GM23338 (cell line): ENCODE measurements at regions not wholly inside any gene's neighbourhood (a gene's known extent, or its start where the extent isn't known, plus 50 kb on each side); places are given as distances from the start of the nearest gene placed in this dataset.

ENCODE experiments used
- ATAC-seq: fragments of 200-7000 bp; cut with Tn5 transposase; 3 replicates; pipeline ENCODE4 v1.9.1; 2020
- DNase-seq: peaks from one replicate; pipeline ENCODE4 v3.0.0-alpha.2; 2015; ENCODE audit warnings: low spot score
- H2AFZ ChIP-seq: fragments of 200-600 bp; sonication (generic); 2 replicates; pipeline ENCODE4 v1.8.0; 2016; ENCODE audit warnings: antibody characterized with exemption, mild to moderate bottlenecking, moderate library complexity
- H3F3A ChIP-seq: fragments of 200-600 bp; sonication (generic); replicated peaks from 2 replicates; pipeline ENCODE4 v1.8.0; 2017; ENCODE audit warnings: antibody characterized with exemption, mixed run types, low read depth
- H3K27ac ChIP-seq: fragments of 200-600 bp; sonication (generic); 2 replicates; pipeline ENCODE4 v1.6.1; 2016; ENCODE audit warnings: low read depth
- H3K27me3 ChIP-seq: fragments of 200-600 bp; sonication (generic); 2 replicates; pipeline ENCODE4 v1.8.0; 2016; ENCODE audit warnings: mild to moderate bottlenecking, mixed run types, moderate library complexity; ENCODE audit not compliant: insufficient read depth
- H3K36me3 ChIP-seq: fragments of 200-600 bp; sonication (generic); 2 replicates; pipeline ENCODE4 v1.8.0; 2016; ENCODE audit warnings: mild to moderate bottlenecking; ENCODE audit not compliant: insufficient read depth
- H3K4me1 ChIP-seq: fragments of 200-600 bp; sonication (generic); 2 replicates; pipeline ENCODE4 v1.8.0; 2016; ENCODE audit warnings: mild to moderate bottlenecking, moderate library complexity; ENCODE audit not compliant: insufficient read depth
- H3K4me2 ChIP-seq: fragments of 200-600 bp; sonication (generic); 2 replicates; pipeline ENCODE4 v1.7.1; 2017; ENCODE audit warnings: mixed run types
- H3K4me3 ChIP-seq: fragments of 200-600 bp; sonication (generic); 2 replicates; pipeline ENCODE4 v1.6.1; 2016; ENCODE audit warnings: mixed run types
- H3K79me2 ChIP-seq: fragments of 200-600 bp; sonication (generic); replicated peaks from 2 replicates; pipeline ENCODE4 v1.8.0; 2017; ENCODE audit warnings: mild to moderate bottlenecking; ENCODE audit not compliant: insufficient read depth
- H3K9me2 ChIP-seq: fragments of 200-600 bp; sonication (generic); 2 replicates; pipeline ENCODE4 v1.8.0; 2017; ENCODE audit not compliant: insufficient read depth
- H4K20me1 ChIP-seq: fragments of 200-600 bp; sonication (generic); replicated peaks from 2 replicates; pipeline ENCODE4 v1.8.0; 2017; ENCODE audit warnings: mild to moderate bottlenecking; ENCODE audit not compliant: insufficient read depth
- H3K27ac Mint-ChIP-seq: 2 replicates; pipeline ENCODE4 v1.8.0; 2020; ENCODE audit warnings: inconsistent platforms, mild to moderate bottlenecking, moderate library complexity, mixed read lengths
- H3K27me3 Mint-ChIP-seq: 3 replicates; pipeline ENCODE4 v1.8.0; 2022; ENCODE audit warnings: low read depth, mild to moderate bottlenecking, moderate library complexity, mixed read lengths, inconsistent platforms; ENCODE audit not compliant: insufficient read depth, poor library complexity
- H3K36me3 Mint-ChIP-seq: 3 replicates; pipeline ENCODE4 v1.8.0; 2021; ENCODE audit warnings: low read depth, mild to moderate bottlenecking, inconsistent platforms, moderate library complexity, mixed read lengths
- H3K4me1 Mint-ChIP-seq: 3 replicates; pipeline ENCODE4 v1.8.0; 2020; ENCODE audit warnings: mild to moderate bottlenecking, inconsistent platforms, mixed read lengths
- H3K4me3 Mint-ChIP-seq: 3 replicates; pipeline ENCODE4 v1.8.0; 2021; ENCODE audit warnings: moderate library complexity, mild to moderate bottlenecking, inconsistent platforms, mixed read lengths
- H3K9me3 Mint-ChIP-seq: 3 replicates; pipeline ENCODE4 v1.8.0; 2020; ENCODE audit warnings: moderate library complexity, mild to moderate bottlenecking, inconsistent platforms, mixed read lengths
- EZH2 ChIP-seq: fragments of 200-600 bp; sonication (generic); IDR thresholded peaks from one replicate; pipeline ENCODE4 v1.8.0; 2017; ENCODE audit warnings: antibody characterized with exemption, mild to moderate bottlenecking, low read depth; ENCODE audit not compliant: unreplicated experiment
- EZH2phosphoT487 ChIP-seq: fragments of 200-600 bp; sonication (generic); IDR thresholded peaks from one replicate; pipeline ENCODE4 v1.8.1; 2018; ENCODE audit warnings: antibody characterized with exemption; ENCODE audit not compliant: unreplicated experiment
- NANOG ChIP-seq: IDR thresholded peaks from 2 replicates; pipeline ENCODE4 v1.6.1; 2016; ENCODE audit warnings: antibody characterized with exemption, borderline replicate concordance
- POLR2AphosphoS5 ChIP-seq: IDR thresholded peaks from 2 replicates; pipeline ENCODE4 v1.6.1; 2016; ENCODE audit warnings: antibody characterized with exemption, low read depth
- STAT1 ChIP-seq: IDR thresholded peaks from one replicate; pipeline ENCODE4 v1.6.1; 2016; ENCODE audit warnings: antibody characterized with exemption; ENCODE audit not compliant: unreplicated experiment
- ZNF114 ChIP-seq: fragments of 250-450 bp; sonication (Bioruptor Pico); IDR thresholded peaks from 2 replicates; pipeline ENCODE4 v1.5.0; 2020; ENCODE audit warnings: mild to moderate bottlenecking, moderate library complexity
- ZNF462 ChIP-seq: fragments of 250-450 bp; sonication (Bioruptor Pico); IDR thresholded peaks from 2 replicates; pipeline ENCODE4 v1.5.0; 2020; ENCODE audit warnings: mild to moderate bottlenecking, moderate library complexity
- TF ChIP-seq, protein P1 (sequence below): IDR thresholded peaks from one replicate; pipeline ENCODE4 v1.6.1; 2018; ENCODE audit warnings: antibody characterized with exemption; ENCODE audit not compliant: unreplicated experiment
- TF ChIP-seq, protein P2 (sequence below): IDR thresholded peaks from 2 replicates; pipeline ENCODE4 v1.6.1; 2016; ENCODE audit warnings: antibody characterized with exemption

- TF ChIP-seq ZNF114 (CRISPR knock-in tag) (no peak), STAT1 (no peak), EZH2phosphoT487 (no peak), NANOG (no peak)
- TF ChIP-seq, protein P1, sequence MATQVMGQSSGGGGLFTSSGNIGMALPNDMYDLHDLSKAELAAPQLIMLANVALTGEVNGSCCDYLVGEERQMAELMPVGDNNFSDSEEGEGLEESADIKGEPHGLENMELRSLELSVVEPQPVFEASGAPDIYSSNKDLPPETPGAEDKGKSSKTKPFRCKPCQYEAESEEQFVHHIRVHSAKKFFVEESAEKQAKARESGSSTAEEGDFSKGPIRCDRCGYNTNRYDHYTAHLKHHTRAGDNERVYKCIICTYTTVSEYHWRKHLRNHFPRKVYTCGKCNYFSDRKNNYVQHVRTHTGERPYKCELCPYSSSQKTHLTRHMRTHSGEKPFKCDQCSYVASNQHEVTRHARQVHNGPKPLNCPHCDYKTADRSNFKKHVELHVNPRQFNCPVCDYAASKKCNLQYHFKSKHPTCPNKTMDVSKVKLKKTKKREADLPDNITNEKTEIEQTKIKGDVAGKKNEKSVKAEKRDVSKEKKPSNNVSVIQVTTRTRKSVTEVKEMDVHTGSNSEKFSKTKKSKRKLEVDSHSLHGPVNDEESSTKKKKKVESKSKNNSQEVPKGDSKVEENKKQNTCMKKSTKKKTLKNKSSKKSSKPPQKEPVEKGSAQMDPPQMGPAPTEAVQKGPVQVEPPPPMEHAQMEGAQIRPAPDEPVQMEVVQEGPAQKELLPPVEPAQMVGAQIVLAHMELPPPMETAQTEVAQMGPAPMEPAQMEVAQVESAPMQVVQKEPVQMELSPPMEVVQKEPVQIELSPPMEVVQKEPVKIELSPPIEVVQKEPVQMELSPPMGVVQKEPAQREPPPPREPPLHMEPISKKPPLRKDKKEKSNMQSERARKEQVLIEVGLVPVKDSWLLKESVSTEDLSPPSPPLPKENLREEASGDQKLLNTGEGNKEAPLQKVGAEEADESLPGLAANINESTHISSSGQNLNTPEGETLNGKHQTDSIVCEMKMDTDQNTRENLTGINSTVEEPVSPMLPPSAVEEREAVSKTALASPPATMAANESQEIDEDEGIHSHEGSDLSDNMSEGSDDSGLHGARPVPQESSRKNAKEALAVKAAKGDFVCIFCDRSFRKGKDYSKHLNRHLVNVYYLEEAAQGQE: no peak
Observed at GRCh38 chr4:23212558-23212957, 519.8 kb downstream of the GBA3 start (continued).

DNA sequence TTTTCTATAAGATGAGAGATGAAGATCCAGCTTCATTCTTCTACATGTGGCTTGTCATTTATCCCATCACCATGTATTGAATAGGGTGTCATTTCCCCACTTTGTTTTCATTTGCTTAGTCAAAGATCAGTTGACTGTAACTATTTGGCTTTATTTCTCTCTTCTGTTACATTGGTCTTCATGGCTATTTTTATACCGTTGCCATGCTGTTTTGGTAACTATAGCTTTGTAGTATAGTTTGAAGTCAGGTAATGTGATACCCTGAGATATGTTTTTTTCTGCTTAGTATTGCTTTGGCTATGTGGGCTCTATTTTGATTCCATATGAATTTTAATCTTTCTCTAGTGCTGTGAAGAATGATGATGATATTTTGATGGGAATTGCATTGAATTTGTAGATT lies 514.3 kb downstream of the GBA3 start:
- Histone ChIP-seq H4K20me1 (no peaks in the 10 kb centered on the region), H3F3A (no peaks in the 10 kb centered on the region), H2AFZ (no peak overlapping the region), H3K79me2 (no peaks in the 10 kb centered on the region), H3K4me1 (peaks cover 10% of the 10 kb centered on the region; the same call in 1 of the 2 replicates), H3K9me2 (no peaks in the 10 kb centered on the region), H3K4me2 (no peak overlapping the region), H3K27ac (no peak overlapping the region), H3K27me3 (no peaks in the 10 kb centered on the region), H3K4me3 (no peak overlapping the region), H3K36me3 (no peaks in the 10 kb centered on the region)
- Mint-ChIP-seq H3K36me3 (peaks cover 23% of the 10 kb centered on the region; the same call in 2 of the 3 replicates), H3K9me3 (peaks cover 23% of the 10 kb centered on the region), H3K4me1 (peaks cover 7% of the 10 kb centered on the region), H3K4me3 (no peak overlapping the region), H3K27me3 (peaks cover 1% of the 10 kb centered on the region), H3K27ac (no peak overlapping the region)
- TF ChIP-seq POLR2AphosphoS5: no peak
- TF ChIP-seq ZNF462 (CRISPR knock-in tag): no peak
- TF ChIP-seq EZH2: no peak
- TF ChIP-seq, protein P2, sequence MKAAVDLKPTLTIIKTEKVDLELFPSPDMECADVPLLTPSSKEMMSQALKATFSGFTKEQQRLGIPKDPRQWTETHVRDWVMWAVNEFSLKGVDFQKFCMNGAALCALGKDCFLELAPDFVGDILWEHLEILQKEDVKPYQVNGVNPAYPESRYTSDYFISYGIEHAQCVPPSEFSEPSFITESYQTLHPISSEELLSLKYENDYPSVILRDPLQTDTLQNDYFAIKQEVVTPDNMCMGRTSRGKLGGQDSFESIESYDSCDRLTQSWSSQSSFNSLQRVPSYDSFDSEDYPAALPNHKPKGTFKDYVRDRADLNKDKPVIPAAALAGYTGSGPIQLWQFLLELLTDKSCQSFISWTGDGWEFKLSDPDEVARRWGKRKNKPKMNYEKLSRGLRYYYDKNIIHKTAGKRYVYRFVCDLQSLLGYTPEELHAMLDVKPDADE: no peak
- ATAC-seq: no peak
- DNase-seq: no peak
